ENCODE measurements at regions not wholly inside any gene's neighbourhood (a gene's known extent, or its start where the extent isn't known, plus 50 kb on each side); places are given as distances from the start of the nearest gene placed in this dataset.

DNA sequence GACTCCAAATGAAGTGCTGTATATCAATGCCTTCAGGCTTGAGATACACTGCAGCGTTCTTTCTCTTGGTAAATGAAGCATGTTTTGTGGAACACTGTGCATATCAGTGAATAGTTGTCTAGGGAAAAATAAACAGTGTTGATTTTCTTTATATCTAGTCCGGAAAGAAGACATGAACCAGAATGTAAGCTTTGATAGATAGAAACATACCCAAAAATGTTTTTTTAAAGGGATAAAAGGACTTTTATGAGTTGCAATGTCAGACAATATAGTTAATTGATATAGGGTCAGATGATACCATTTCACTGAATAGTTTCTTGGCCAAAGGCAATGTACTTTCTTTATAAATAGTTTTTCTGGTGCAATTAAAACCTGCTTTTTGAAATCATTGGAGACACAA, 1037.8 kb downstream of the OTOL1 start:
- Histone ChIP-seq H3K9me3 (ENCODE audit: insufficient read depth, low read depth, low read length) (no peaks in the 10 kb centered on the region), H3K4me1 (ENCODE audit: insufficient read depth, low read length) (no peaks in the 10 kb centered on the region), H3K9ac (ENCODE audit: low read depth, low read length) (no peak overlapping the region), H3K27ac (ENCODE audit: low read length) (no peak overlapping the region), H3K27me3 (ENCODE audit: insufficient read depth, low read length) (no peaks in the 10 kb centered on the region), H3K36me3 (ENCODE audit: insufficient read depth, low read depth, low read length) (no peaks in the 10 kb centered on the region), H3K4me3 (ENCODE audit: low read length) (no peak overlapping the region)

DNA sequence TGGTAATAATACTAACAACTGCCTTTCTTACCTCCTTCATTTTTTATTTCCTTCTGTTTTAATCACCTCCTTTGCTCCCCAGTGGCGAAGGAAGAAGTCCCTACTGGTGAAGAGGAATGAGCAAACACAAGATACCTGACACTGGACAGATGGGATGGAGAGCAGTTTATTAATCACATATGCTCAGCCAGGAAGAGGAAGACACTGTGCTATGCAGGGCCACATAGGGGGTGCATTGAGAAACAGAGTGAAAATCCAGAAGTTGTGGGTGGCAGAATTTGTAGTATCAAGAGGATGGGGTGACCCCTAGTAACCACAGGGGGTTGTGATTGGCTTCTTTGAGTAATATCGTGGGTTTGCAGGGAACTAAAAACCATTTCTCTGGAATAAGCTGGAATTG, 1041.9 kb downstream of the OTOL1 start:
- Histone ChIP-seq H3K9me3 (ENCODE audit: insufficient read depth, low read depth, low read length) (no peaks in the 10 kb centered on the region), H3K27ac (ENCODE audit: low read length) (no peak overlapping the region), H3K9ac (ENCODE audit: low read depth, low read length) (no peak overlapping the region)

DNA sequence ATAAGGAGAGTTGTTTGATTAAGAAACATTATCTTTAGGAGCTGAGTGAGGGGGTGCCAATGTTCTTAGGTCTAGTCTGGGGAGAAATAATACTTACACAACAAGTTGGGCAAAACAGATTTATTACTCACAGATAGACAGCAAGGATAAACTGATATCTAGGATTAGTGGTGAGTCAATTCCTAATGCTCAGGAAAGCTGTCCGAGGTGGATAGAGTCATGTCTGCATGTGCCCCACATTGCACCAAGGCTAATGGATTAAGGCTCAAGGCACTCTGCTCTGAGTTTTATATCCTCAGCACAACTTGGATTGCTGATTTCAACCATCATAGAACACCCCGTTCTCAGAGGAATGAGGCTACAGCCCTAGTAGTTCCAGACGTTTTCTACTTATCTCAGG, 1042.3 kb downstream of the OTOL1 start:
- no peaks in the 10 kb centered on the region for H3K36me3 ChIP-seq (ENCODE audit: insufficient read depth, low read depth, low read length)
- H3K9me3 ChIP-seq (ENCODE audit: insufficient read depth, low read depth, low read length): no peaks in the 10 kb centered on the region
- no peaks in the 10 kb centered on the region for H3K27me3 ChIP-seq (ENCODE audit: insufficient read depth, low read length)
- no peak overlapping the region for H3K4me3 ChIP-seq (ENCODE audit: low read length)
- H3K9ac ChIP-seq (ENCODE audit: low read depth, low read length): no peak overlapping the region
- no peak overlapping the region for H3K27ac ChIP-seq (ENCODE audit: low read length)
- H3K4me1 ChIP-seq (ENCODE audit: insufficient read depth, low read length): no peaks in the 10 kb centered on the region

More for the DNA sequence above, 1041.9 kb downstream of the OTOL1 start:
- Histone ChIP-seq H3K27me3 (ENCODE audit: insufficient read depth, low read length) (no peaks in the 10 kb centered on the region), H3K4me3 (ENCODE audit: low read length) (no peak overlapping the region), H3K4me1 (ENCODE audit: insufficient read depth, low read length) (no peaks in the 10 kb centered on the region), H3K36me3 (ENCODE audit: insufficient read depth, low read depth, low read length) (no peaks in the 10 kb centered on the region)

- Histone ChIP-seq H3K27me3 (ENCODE audit: insufficient read depth, low read length) (no peaks in the 10 kb centered on the region), H3K4me1 (ENCODE audit: insufficient read depth, low read length) (no peaks in the 10 kb centered on the region), H3K36me3 (ENCODE audit: insufficient read depth, low read depth, low read length) (no peaks in the 10 kb centered on the region), H3K4me3 (ENCODE audit: low read length) (no peak overlapping the region), H3K9me3 (ENCODE audit: insufficient read depth, low read depth, low read length) (no peaks in the 10 kb centered on the region), H3K9ac (ENCODE audit: low read depth, low read length) (no peak overlapping the region), H3K27ac (ENCODE audit: low read length) (no peak overlapping the region)
These were observed 1043.8 kb downstream of the OTOL1 start for GRCh38 chr3:162540421-162540820.

DNA sequence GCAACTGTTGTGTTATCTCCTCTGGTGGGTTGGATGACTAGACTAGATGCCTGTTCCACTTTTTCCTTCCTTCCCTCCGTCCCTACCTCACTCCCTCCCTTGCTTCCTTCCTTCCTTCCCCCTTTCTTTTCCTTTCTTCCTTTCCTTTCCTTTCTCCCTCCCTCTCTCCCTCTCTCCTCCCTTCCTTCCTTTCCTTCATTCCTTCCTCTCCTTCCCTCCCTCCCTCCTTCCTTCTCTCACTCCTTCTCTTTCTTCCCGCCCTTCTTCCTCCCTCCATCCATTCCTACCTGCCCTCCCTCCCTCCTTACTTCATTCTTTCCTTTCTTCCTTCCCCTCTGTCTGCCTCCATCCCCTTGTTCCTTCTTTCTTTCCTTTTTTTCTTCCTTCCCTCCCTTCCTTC, 1045.3 kb downstream of the OTOL1 start:
- no peak overlapping the region for H3K9ac ChIP-seq (ENCODE audit: low read depth, low read length)
- no peaks in the 10 kb centered on the region for H3K9me3 ChIP-seq (ENCODE audit: insufficient read depth, low read depth, low read length)
- H3K27ac ChIP-seq (ENCODE audit: low read length): no peak overlapping the region
- no peaks in the 10 kb centered on the region for H3K4me1 ChIP-seq (ENCODE audit: insufficient read depth, low read length)
- no peak overlapping the region for H3K4me3 ChIP-seq (ENCODE audit: low read length)
- no peaks in the 10 kb centered on the region for H3K36me3 ChIP-seq (ENCODE audit: insufficient read depth, low read depth, low read length)
- no peaks in the 10 kb centered on the region for H3K27me3 ChIP-seq (ENCODE audit: insufficient read depth, low read length)

DNA sequence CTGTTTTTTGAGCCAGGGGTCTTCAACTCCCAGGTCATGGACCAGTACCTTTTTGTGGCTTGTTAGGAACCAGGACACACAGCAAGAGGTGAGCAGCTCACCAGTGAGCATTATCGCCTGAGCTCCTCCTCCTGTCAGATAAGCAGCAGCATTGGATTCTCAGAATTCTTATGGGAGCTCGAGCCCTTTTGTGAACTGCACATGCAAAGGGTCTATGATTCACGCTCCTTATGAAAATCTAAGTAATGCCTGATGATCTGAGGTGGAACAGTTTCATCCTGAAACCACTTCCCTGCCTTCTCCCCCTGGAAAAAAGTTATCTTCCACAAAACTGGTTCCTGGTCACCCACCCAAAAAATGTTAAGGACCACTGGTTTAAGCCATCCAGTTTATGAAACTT, 1047.6 kb downstream of the OTOL1 start:
- no peak overlapping the region for H3K27ac ChIP-seq (ENCODE audit: low read length)

DNA sequence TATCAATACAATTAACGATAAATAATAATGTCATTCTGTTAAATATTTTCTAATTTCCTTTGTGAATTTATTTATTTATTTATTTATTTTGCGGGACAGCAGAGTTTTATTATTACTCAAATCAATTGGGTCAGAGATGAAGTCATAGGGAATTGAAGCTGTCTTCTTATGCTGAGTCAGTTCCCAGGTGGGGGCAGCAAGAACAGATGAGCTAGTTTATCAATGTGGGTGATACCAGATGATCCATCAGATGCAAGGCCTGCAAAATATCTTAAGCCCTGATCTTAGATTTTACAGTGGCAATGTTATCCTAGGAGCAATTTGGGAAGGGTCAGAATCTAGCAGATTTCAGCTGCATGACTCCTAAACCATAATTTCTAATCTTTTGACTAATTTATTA, 1050.3 kb downstream of the OTOL1 start:
- no peaks in the 10 kb centered on the region for H3K4me1 ChIP-seq (ENCODE audit: insufficient read depth, low read length)
- H3K9ac ChIP-seq (ENCODE audit: low read depth, low read length): no peak overlapping the region
- H3K4me3 ChIP-seq (ENCODE audit: low read length): no peak overlapping the region
- no peaks in the 10 kb centered on the region for H3K36me3 ChIP-seq (ENCODE audit: insufficient read depth, low read depth, low read length)
- no peaks in the 10 kb centered on the region for H3K27me3 ChIP-seq (ENCODE audit: insufficient read depth, low read length)
- H3K9me3 ChIP-seq (ENCODE audit: insufficient read depth, low read depth, low read length): peaks cover 16% of the 10 kb centered on the region
- no peak overlapping the region for H3K27ac ChIP-seq (ENCODE audit: low read length)

More for the DNA sequence above, 1047.6 kb downstream of the OTOL1 start:
- no peaks in the 10 kb centered on the region for H3K27me3 ChIP-seq (ENCODE audit: insufficient read depth, low read length)
- H3K4me1 ChIP-seq (ENCODE audit: insufficient read depth, low read length): no peaks in the 10 kb centered on the region
- H3K9me3 ChIP-seq (ENCODE audit: insufficient read depth, low read depth, low read length): peaks cover 14% of the 10 kb centered on the region
- H3K4me3 ChIP-seq (ENCODE audit: low read length): no peak overlapping the region
- no peak overlapping the region for H3K9ac ChIP-seq (ENCODE audit: low read depth, low read length)
- no peaks in the 10 kb centered on the region for H3K36me3 ChIP-seq (ENCODE audit: insufficient read depth, low read depth, low read length)

GRCh38 chr3:162547321-162547720, 1050.7 kb downstream of the OTOL1 start:
- Histone ChIP-seq H3K9me3 (ENCODE audit: insufficient read depth, low read depth, low read length) (peaks cover 16% of the 10 kb centered on the region), H3K4me1 (ENCODE audit: insufficient read depth, low read length) (no peaks in the 10 kb centered on the region), H3K27me3 (ENCODE audit: insufficient read depth, low read length) (no peaks in the 10 kb centered on the region), H3K27ac (ENCODE audit: low read length) (no peak overlapping the region), H3K36me3 (ENCODE audit: insufficient read depth, low read depth, low read length) (no peaks in the 10 kb centered on the region), H3K9ac (ENCODE audit: low read depth, low read length) (no peak overlapping the region), H3K4me3 (ENCODE audit: low read length) (no peak overlapping the region)

- Histone ChIP-seq H3K27me3 (ENCODE audit: insufficient read depth, low read length) (no peaks in the 10 kb centered on the region), H3K4me3 (ENCODE audit: low read length) (no peak overlapping the region), H3K9me3 (ENCODE audit: insufficient read depth, low read depth, low read length) (no peaks in the 10 kb centered on the region), H3K36me3 (ENCODE audit: insufficient read depth, low read depth, low read length) (no peaks in the 10 kb centered on the region), H3K9ac (ENCODE audit: low read depth, low read length) (no peak overlapping the region), H3K4me1 (ENCODE audit: insufficient read depth, low read length) (no peaks in the 10 kb centered on the region), H3K27ac (ENCODE audit: low read length) (no peak overlapping the region)
These were observed 1059.2 kb downstream of the OTOL1 start for GRCh38 chr3:162555761-162556160.

GRCh38 chr3:162558016-162558415, 1061.4 kb downstream of the OTOL1 start:
- no peaks in the 10 kb centered on the region for H3K27me3 ChIP-seq (ENCODE audit: insufficient read depth, low read length)
- no peaks in the 10 kb centered on the region for H3K9me3 ChIP-seq (ENCODE audit: insufficient read depth, low read depth, low read length)
- no peaks in the 10 kb centered on the region for H3K36me3 ChIP-seq (ENCODE audit: insufficient read depth, low read depth, low read length)
- H3K4me3 ChIP-seq (ENCODE audit: low read length): no peak overlapping the region
- no peak overlapping the region for H3K9ac ChIP-seq (ENCODE audit: low read depth, low read length)
- no peak overlapping the region for H3K27ac ChIP-seq (ENCODE audit: low read length)
- no peaks in the 10 kb centered on the region for H3K4me1 ChIP-seq (ENCODE audit: insufficient read depth, low read length)

GRCh38 chr3:162568706-162569105, 1072.1 kb downstream of the OTOL1 start:
- H3K27ac ChIP-seq (ENCODE audit: low read length): no peak overlapping the region
- H3K9ac ChIP-seq (ENCODE audit: low read depth, low read length): no peak overlapping the region
- no peak overlapping the region for H3K4me3 ChIP-seq (ENCODE audit: low read length)
- no peaks in the 10 kb centered on the region for H3K36me3 ChIP-seq (ENCODE audit: insufficient read depth, low read depth, low read length)
- no peaks in the 10 kb centered on the region for H3K27me3 ChIP-seq (ENCODE audit: insufficient read depth, low read length)
- no peaks in the 10 kb centered on the region for H3K4me1 ChIP-seq (ENCODE audit: insufficient read depth, low read length)
- H3K9me3 ChIP-seq (ENCODE audit: insufficient read depth, low read depth, low read length): no peaks in the 10 kb centered on the region

GRCh38 chr3:162569314-162569713, 1072.7 kb downstream of the OTOL1 start:
- no peak overlapping the region for H3K9ac ChIP-seq (ENCODE audit: low read depth, low read length)
- no peaks in the 10 kb centered on the region for H3K36me3 ChIP-seq (ENCODE audit: insufficient read depth, low read depth, low read length)
- no peak overlapping the region for H3K27ac ChIP-seq (ENCODE audit: low read length)

DNA sequence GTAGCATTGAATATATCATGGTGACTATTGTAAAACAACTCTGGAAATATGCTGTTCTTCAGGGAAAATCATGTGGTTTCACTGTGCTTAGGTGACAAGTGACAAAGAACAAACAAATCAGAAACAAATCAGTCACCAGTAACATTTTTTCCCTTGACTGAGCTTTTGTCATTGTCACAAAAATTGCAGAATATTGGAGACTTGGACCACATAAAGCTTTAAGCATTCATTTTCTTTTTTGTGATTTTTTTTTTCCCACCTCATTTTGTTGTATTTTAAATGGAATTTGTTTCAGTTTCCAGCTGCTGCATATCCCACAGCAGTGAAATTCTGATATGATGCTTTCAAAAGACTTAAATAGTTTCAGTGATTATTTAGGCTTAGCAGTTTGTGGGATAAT, 1088.4 kb downstream of the OTOL1 start:
- Histone ChIP-seq H3K9ac (ENCODE audit: low read depth, low read length) (no peak overlapping the region), H3K9me3 (ENCODE audit: insufficient read depth, low read depth, low read length) (no peaks in the 10 kb centered on the region; the same call in 1 of the 2 replicates), H3K4me1 (ENCODE audit: insufficient read depth, low read length) (no peaks in the 10 kb centered on the region), H3K36me3 (ENCODE audit: insufficient read depth, low read depth, low read length) (no peaks in the 10 kb centered on the region), H3K27ac (ENCODE audit: low read length) (no peak overlapping the region), H3K27me3 (ENCODE audit: insufficient read depth, low read length) (no peaks in the 10 kb centered on the region), H3K4me3 (ENCODE audit: low read length) (no peak overlapping the region)

More at GRCh38 chr3:162569314-162569713, 1072.7 kb downstream of the OTOL1 start:
- no peaks in the 10 kb centered on the region for H3K9me3 ChIP-seq (ENCODE audit: insufficient read depth, low read depth, low read length)
- no peak overlapping the region for H3K4me3 ChIP-seq (ENCODE audit: low read length)
- H3K4me1 ChIP-seq (ENCODE audit: insufficient read depth, low read length): no peaks in the 10 kb centered on the region
- H3K27me3 ChIP-seq (ENCODE audit: insufficient read depth, low read length): no peaks in the 10 kb centered on the region
